Islet of Langerhans (tissue), 1 donor: ENCODE measurements at regions not wholly inside any gene's neighbourhood (a gene's known extent, or its start where the extent isn't known, plus 50 kb on each side); places are given as distances from the start of the nearest gene placed in this dataset.
"Not testable (repeated sequence)": the region's sequence is repeated elsewhere in the genome, so short reads cannot be mapped to it uniquely, and the experiment has no call there.

ENCODE experiments used
- FAIRE-seq: peaks from one replicate; lab custom pipeline; 2011; peaks lifted over from hg19 to GRCh38; lab: Jason Lieb, UNC

- no peak for FAIRE-seq
Measured at GRCh38 chr14:87049950-87050349, 943.0 kb downstream of the GALC start.

DNA sequence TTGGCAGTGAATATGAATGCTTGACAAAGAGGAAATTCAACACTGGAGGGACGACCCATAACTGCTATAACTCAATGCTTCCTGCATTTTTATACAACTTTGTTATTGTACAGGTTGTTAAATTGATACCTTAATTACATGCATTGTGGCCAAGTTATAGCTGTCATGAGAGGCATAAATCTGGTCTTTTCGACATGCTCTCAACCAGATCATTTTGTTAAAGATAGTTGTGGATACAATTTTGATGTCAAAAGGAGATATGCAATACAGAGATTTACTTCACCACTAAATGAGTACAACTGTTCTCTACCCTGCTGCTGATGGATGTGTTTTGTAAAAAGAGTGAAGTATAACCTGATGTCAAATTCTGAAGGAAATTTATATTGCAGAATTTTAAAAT is 946.0 kb downstream of the GALC start:
- FAIRE-seq = no peak

GRCh38 chr14:87045956-87046355 is 947.0 kb downstream of the GALC start:
- no peak for FAIRE-seq

DNA sequence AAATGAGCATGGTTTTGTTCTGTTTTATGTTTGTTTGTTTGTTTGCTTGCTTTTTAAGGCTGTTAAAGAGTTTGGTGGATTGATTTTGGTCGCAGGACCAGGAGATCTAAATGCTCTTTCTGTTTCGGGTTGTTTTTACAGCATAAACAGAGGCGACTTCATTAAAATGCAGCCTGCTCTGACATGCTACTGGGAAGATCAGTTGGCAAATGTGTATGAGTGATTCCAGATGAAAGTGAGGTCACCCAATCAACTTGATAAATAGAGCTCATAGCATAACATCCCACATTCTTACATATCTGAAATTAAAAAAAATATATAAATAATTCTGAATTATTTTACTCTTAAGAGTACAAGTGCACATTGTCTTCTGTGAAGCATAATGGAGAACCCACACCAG is 947.7 kb downstream of the GALC start:
- FAIRE-seq = no peak

- FAIRE-seq = no peak
Measured at GRCh38 chr14:87044807-87045206, 948.2 kb downstream of the GALC start.

- no peak for FAIRE-seq
Measured at GRCh38 chr14:87043667-87044200, 949.2 kb downstream of the GALC start.

- FAIRE-seq = no peak
Measured at GRCh38 chr14:87042354-87042753, 950.6 kb downstream of the GALC start.

GRCh38 chr14:87041290-87042020 is 951.5 kb downstream of the GALC start:
- FAIRE-seq = no peak

- no peak for FAIRE-seq
Measured at GRCh38 chr14:87034680-87035079, 958.3 kb downstream of the GALC start.

GRCh38 chr14:87030197-87030596 is 962.8 kb downstream of the GALC start:
- FAIRE-seq = no peak

- FAIRE-seq = not testable (repeated sequence)
Measured at GRCh38 chr14:87020106-87020505, 972.9 kb downstream of the GALC start.

DNA sequence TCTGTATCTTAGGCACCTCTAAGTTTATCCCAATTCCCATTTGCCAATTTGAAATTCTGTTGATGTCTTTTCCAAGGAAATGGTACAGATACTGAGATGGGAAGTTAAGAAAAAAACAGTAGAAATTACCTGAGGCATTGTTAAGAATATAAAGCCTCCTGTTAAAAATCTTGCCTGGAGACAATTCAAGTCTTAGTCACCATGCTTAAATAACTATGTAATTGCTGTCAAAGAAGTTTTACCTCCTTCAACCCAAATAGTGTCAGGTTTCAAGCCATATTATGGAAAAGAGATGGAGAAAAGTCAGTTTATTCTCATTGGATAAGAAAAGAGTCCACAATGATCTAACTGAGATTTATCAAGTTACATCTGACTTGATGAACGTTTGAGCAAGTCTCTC is 974.7 kb downstream of the GALC start:
- FAIRE-seq = no peak

GRCh38 chr14:87017335-87017734 is 975.6 kb downstream of the GALC start:
- no peak for FAIRE-seq

DNA sequence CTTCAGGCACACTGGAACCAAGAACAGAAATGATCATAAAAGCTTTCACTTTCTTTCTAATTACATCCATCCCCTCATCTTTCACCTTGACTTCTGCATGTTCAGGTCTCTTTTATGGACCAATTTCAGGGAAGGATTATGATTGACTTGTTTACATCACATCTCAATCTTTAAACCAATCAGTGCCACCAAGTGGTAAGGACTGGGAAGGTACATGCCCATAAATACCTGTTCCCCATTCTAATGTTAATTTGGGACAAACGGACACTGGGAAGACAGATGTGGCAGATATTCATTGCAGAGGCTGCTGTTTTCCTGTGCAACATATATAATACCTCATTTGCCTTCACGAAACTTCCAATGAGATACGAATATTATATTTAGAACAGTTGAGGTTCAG is 978.1 kb downstream of the GALC start:
- FAIRE-seq = no peak

DNA sequence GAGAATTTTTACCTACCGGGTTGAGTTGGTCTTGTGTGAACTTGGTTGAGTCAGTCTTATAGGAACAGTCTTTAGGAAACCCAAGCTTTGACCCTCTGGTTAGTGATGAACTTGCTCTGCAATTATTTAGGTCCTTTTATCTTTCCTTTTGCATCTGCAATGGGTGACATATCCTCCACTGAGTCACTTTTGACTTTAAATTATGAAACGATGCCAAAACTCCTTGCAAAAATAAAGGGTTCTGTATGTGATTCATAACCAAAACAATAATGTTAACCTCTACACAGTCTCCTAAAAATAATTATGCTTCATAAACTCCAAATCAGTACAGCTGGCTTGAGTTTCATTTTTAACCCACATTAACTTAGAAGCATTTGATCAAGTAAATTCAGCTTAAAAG is 979.4 kb downstream of the GALC start:
- FAIRE-seq = no peak

DNA sequence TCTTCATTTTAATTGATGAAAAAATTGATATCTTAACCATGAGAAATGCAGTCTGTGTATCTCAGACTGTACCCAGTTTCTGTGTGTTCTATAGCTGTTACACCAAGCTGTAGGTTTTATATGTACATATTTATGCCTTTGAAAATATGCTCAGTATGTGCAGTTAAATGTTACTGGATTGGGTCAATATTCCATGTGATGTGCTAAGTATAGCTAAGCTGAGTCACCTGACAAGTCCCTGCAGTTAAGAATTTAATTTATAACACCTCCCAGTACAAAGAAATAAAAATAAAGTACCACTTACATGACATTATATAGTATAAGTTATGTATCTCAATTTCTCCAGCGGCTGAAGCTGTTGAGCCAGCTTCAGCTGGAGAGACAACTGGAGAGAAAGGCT is 984.0 kb downstream of the GALC start:
- no peak for FAIRE-seq

DNA sequence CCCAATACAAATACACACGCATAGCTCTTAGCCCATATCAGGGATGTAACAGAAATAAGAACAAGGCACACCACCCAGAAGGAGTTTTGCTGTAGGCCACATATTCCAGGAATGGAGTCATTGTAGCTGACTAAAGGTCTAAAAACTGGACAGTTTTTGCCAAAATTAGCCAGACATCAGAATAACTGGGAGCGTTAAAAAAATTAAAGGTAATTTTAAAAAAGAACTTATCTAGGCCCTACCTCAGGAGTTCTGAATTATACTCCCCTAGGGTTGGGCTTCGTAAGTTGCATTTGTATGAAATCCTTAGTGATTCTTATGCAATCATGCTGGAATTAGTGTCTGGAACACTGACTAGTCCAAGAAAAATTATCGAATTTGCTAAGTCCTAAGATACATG is 987.7 kb downstream of the GALC start:
- FAIRE-seq = no peak

- no peak for FAIRE-seq
Measured at GRCh38 chr14:87002776-87003175, 990.2 kb downstream of the GALC start.

- no peak for FAIRE-seq
Measured at GRCh38 chr14:87001333-87001732, 991.6 kb downstream of the GALC start.

DNA sequence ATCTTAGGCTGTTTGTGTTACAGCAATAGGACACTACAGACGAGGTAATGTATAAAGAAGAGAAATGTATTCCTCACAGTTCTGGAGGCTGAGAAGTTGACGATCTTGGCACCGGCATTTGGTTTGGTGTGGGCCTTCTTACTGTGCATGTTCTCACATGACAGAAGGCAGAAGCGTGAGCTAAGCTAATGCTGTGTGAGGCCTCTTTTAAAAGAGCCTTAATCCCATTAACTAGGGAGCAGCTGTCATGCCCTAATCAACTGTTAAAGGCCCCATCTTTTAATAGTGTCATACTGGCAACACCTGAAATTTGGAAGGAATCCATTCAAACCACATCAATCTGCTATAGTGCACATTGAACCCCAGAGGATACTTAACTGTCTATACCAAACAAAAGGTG is 992.9 kb downstream of the GALC start:
- no peak for FAIRE-seq

DNA sequence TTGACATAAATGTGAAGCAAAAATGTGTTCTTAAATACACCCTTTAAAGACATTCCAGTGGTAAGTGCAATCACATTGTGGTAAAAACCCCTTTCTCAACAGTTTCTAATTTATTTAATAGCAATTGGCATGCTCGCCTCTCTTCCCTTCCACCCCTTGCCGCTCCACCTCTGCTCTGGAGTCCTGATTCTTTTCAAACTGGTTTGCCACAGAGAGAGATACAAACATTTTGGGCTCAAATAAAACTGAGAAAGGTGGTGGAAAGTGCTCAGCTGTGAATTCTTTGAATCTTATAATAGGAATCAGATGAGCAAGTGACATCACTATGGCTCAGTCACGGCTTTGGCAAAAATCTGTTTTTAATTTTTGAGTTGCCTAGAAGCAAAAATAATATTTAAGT is 993.9 kb downstream of the GALC start:
- no peak for FAIRE-seq

GRCh38 chr14:86997271-86997670 is 995.7 kb downstream of the GALC start:
- FAIRE-seq = no peak

DNA sequence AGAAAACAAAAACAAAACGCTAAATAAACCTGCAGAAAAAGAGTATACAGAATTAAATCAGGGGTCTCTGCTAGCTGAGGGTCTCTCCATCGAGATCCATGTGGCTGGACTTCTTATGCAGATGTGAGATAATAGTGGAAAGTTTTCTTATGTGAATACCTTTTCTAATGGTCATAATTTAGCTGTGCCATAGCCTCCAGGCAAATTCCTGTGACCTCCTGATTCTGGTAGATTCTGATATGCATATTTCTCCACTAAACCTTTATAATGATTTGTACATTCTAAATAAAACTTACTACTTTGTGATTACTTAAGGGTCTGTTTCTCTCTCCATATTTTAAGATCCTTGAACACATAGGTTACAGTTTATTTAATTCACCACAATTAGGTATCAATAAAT is 1002.6 kb downstream of the GALC start:
- no peak for FAIRE-seq

GRCh38 chr14:86989285-86989684 is 1003.7 kb downstream of the GALC start:
- FAIRE-seq = no peak

DNA sequence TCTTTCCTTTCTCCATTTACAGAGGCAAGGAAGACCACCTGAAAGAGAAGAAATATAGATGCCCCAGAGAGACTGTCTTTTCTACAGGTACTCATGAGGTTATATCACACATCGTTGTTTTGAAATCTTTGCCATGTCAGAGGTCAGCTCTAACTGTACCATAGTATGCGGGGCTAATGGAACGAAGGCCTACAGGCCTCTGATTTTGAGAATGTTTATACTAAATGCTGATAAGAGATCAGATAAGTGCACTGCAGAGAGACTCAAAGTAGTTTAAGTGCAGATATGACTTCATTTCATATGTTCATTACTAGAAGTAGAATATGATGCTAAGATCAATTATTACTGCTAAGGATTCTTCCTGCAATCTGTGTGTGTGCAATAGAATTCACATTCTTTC is 1005.0 kb downstream of the GALC start:
- FAIRE-seq = no peak
